ENCODE measurements at regions not wholly inside any gene's neighbourhood (a gene's known extent, or its start where the extent isn't known, plus 50 kb on each side); places are given as distances from the start of the nearest gene placed in this dataset.

- no peak overlapping the region for H3K27ac ChIP-seq (ENCODE audit: control insufficient read depth, insufficient read depth)
- ChIA-PET CTCF (no interaction called here), RAD21 (ENCODE audit: unreplicated experiment) (no interaction called here), POLR2A (interaction anchor here (0.6 kb wide), 1 partner anchor 588 kb away, joined by 3 read pairs; no protein-coding TSS in a partner anchor), SMC1A (ENCODE audit: uncharacterized antibody, unreplicated experiment) (no interaction called here)
- TF ChIP-seq ZZZ3 (IDR thresholded peaks at IDR 0.05; ENCODE audit: control insufficient read depth, insufficient read length, low read depth), result no peak
- TF ChIP-seq JUND (IDR thresholded peaks at IDR 0.05; ENCODE audit: low read depth, low read length), result no peak
- TF ChIP-seq EP300 (IDR thresholded peaks at IDR 0.05; ENCODE audit: borderline replicate concordance in 1 of 2, control insufficient read depth in 1 of 2, low read depth in 2 of 2, low read length in 2 of 2), result no peak
- TF ChIP-seq, protein P1, sequence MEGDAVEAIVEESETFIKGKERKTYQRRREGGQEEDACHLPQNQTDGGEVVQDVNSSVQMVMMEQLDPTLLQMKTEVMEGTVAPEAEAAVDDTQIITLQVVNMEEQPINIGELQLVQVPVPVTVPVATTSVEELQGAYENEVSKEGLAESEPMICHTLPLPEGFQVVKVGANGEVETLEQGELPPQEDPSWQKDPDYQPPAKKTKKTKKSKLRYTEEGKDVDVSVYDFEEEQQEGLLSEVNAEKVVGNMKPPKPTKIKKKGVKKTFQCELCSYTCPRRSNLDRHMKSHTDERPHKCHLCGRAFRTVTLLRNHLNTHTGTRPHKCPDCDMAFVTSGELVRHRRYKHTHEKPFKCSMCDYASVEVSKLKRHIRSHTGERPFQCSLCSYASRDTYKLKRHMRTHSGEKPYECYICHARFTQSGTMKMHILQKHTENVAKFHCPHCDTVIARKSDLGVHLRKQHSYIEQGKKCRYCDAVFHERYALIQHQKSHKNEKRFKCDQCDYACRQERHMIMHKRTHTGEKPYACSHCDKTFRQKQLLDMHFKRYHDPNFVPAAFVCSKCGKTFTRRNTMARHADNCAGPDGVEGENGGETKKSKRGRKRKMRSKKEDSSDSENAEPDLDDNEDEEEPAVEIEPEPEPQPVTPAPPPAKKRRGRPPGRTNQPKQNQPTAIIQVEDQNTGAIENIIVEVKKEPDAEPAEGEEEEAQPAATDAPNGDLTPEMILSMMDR (IDR thresholded peaks at IDR 0.05 in 2 of 3, conservative IDR thresholded peaks at IDR 0.05 in 1 of 3; ENCODE audit: control insufficient read depth in 2 of 3, extremely low read depth in 1 of 3, insufficient read depth in 1 of 3, low read depth in 3 of 3, low read length in 3 of 3), result no peak
- TF ChIP-seq IKZF1 (conservative IDR thresholded peaks at IDR 0.05), result no peak
- TF ChIP-seq TAF1 (IDR thresholded peaks at IDR 0.05; ENCODE audit: borderline replicate concordance, low read depth, low read length), result no peak
- TF ChIP-seq, protein P2, sequence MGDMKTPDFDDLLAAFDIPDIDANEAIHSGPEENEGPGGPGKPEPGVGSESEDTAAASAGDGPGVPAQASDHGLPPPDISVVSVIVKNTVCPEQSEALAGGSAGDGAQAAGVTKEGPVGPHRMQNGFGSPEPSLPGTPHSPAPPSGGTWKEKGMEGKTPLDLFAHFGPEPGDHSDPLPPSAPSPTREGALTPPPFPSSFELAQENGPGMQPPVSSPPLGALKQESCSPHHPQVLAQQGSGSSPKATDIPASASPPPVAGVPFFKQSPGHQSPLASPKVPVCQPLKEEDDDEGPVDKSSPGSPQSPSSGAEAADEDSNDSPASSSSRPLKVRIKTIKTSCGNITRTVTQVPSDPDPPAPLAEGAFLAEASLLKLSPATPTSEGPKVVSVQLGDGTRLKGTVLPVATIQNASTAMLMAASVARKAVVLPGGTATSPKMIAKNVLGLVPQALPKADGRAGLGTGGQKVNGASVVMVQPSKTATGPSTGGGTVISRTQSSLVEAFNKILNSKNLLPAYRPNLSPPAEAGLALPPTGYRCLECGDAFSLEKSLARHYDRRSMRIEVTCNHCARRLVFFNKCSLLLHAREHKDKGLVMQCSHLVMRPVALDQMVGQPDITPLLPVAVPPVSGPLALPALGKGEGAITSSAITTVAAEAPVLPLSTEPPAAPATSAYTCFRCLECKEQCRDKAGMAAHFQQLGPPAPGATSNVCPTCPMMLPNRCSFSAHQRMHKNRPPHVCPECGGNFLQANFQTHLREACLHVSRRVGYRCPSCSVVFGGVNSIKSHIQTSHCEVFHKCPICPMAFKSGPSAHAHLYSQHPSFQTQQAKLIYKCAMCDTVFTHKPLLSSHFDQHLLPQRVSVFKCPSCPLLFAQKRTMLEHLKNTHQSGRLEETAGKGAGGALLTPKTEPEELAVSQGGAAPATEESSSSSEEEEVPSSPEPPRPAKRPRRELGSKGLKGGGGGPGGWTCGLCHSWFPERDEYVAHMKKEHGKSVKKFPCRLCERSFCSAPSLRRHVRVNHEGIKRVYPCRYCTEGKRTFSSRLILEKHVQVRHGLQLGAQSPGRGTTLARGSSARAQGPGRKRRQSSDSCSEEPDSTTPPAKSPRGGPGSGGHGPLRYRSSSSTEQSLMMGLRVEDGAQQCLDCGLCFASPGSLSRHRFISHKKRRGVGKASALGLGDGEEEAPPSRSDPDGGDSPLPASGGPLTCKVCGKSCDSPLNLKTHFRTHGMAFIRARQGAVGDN (IDR thresholded peaks at IDR 0.05), result no peak
- no peak for TF ChIP-seq EZH2 (IDR thresholded peaks at IDR 0.05; ENCODE audit: borderline replicate concordance, control insufficient read depth, low read depth, low read length)
- no peak for TF ChIP-seq PAX5 (IDR thresholded peaks at IDR 0.05; ENCODE audit: borderline replicate concordance, low read depth, low read length)
- no peak for TF ChIP-seq HDAC2 (IDR thresholded peaks at IDR 0.05)
- TF ChIP-seq MEF2A (IDR thresholded peaks at IDR 0.05; ENCODE audit: insufficient read depth, low read depth, low read length), result no peak
- ATAC-seq (no peak), DNase-seq (ENCODE audit: low read depth, low spot score) (no peak), FAIRE-seq (no peak)
- H3K9ac ChIP-seq (ENCODE audit: control insufficient read depth, insufficient read depth, low read length), result no peak overlapping the region
- H3K27me3 ChIP-seq (replicated peaks in 1 of 2; ENCODE audit: control insufficient read depth in 2 of 2, insufficient read depth in 2 of 2, low read length in 1 of 2), result no peaks in the 10 kb centered on the region
- intact Hi-C loops (cut with micrococcal nuclease; ENCODE audit: unreplicated experiment), result no loop called here
- BruUV-seq (replicated peaks), result no TSS peak
- H2AFZ ChIP-seq (ENCODE audit: control insufficient read depth, low read depth, low read length), result no peak overlapping the region
- H4K20me1 ChIP-seq (ENCODE audit: control insufficient read depth, insufficient read depth), result no peaks in the 10 kb centered on the region
- in situ Hi-C loops (cut with MboI), result no loop called here
- H3K4me3 ChIP-seq, result no peak overlapping the region
- no peaks in the 10 kb centered on the region for H3K79me2 ChIP-seq (ENCODE audit: control insufficient read depth, insufficient read depth, low read length)
- no peaks in the 10 kb centered on the region for H3K36me3 ChIP-seq (ENCODE audit: control insufficient read depth in 2 of 2, insufficient read depth in 2 of 2, low read length in 1 of 2)
- no peak overlapping the region for H3K4me2 ChIP-seq (ENCODE audit: control insufficient read depth, insufficient read depth)
- H3K4me1 ChIP-seq (ENCODE audit: control insufficient read depth, insufficient read depth, low read length), result no peaks in the 10 kb centered on the region
- no peaks in the 10 kb centered on the region; the same call in 2 of the 3 replicates for H3K9me3 ChIP-seq (replicated peaks; ENCODE audit: control insufficient read depth, insufficient read depth, low read length)
Observed at GRCh38 chr21:29406385-29406784, 107.7 kb downstream of the BACH1 start.
